ENCODE measurements at regions not wholly inside any gene's neighbourhood (a gene's known extent, or its start where the extent isn't known, plus 50 kb on each side); places are given as distances from the start of the nearest gene placed in this dataset.

- SMC1A ChIA-PET (ENCODE audit: uncharacterized antibody, unreplicated experiment), result no interaction called here
- WGBS (ENCODE audit: insufficient coverage, insufficient replicate concordance, low lambda C conversion rate, missing lambda C conversion rate), result 6% methylated on average over 1 of the region's 1 CpG
- RAD21 ChIA-PET (ENCODE audit: unreplicated experiment), result no interaction called here
- in situ Hi-C loops (cut with MboI) (no loop called here), intact Hi-C loops (cut with micrococcal nuclease; ENCODE audit: unreplicated experiment) (no loop called here)
- H3K4me2 ChIP-seq (ENCODE audit: control insufficient read depth, insufficient read depth), result no peak overlapping the region
- CTCF ChIA-PET, result no interaction called here
- peaks cover 0 to 3% of the 10 kb centered on the region in 2 experiments; a peak in 1 of 4 replicates for H3K27me3 ChIP-seq (replicated peaks in 1 of 2; ENCODE audit: control insufficient read depth in 2 of 2, insufficient read depth in 2 of 2, low read length in 1 of 2)
- TF ChIP-seq YY1 (IDR thresholded peaks at IDR 0.05; ENCODE audit: low read depth, low read length) (no peak), CTCF (IDR thresholded peaks at IDR 0.05 in 2 of 3, conservative IDR thresholded peaks at IDR 0.05 in 1 of 3; ENCODE audit: control insufficient read depth in 2 of 3, extremely low read depth in 1 of 3, insufficient read depth in 1 of 3, low read depth in 3 of 3, low read length in 3 of 3) (no peak), SIN3A (IDR thresholded peaks at IDR 0.05; ENCODE audit: low read depth, low read length) (no peak), MXI1 (IDR thresholded peaks at IDR 0.05; ENCODE audit: low read depth, low read length) (no peak)
- H3K79me2 ChIP-seq (ENCODE audit: control insufficient read depth, insufficient read depth, low read length), result no peaks in the 10 kb centered on the region
- H3K4me3 ChIP-seq, result no peak overlapping the region
- DNase-seq (ENCODE audit: low read depth, low spot score) (no peak), ATAC-seq (no peak), FAIRE-seq (no peak)
- POLR2A ChIA-PET, result interaction anchor here (0.7 kb wide), 1 partner anchor 76 kb away, joined by 3 read pairs; no protein-coding TSS in a partner anchor
- peaks cover 1% of the 10 kb centered on the region; the same call in 1 of the 3 replicates for H3K9me3 ChIP-seq (replicated peaks; ENCODE audit: control insufficient read depth, insufficient read depth, low read length)
- H3K36me3 ChIP-seq (ENCODE audit: control insufficient read depth in 2 of 2, insufficient read depth in 2 of 2, low read length in 1 of 2), result no peaks in the 10 kb centered on the region
- H3K4me1 ChIP-seq (ENCODE audit: control insufficient read depth, insufficient read depth, low read length), result no peaks in the 10 kb centered on the region
- H2AFZ ChIP-seq (ENCODE audit: control insufficient read depth, low read depth, low read length), result no peak overlapping the region
- no peaks in the 10 kb centered on the region for H4K20me1 ChIP-seq (ENCODE audit: control insufficient read depth, insufficient read depth)
- no peak overlapping the region for H3K9ac ChIP-seq (ENCODE audit: control insufficient read depth, insufficient read depth, low read length)
- no TSS peak for BruUV-seq (replicated peaks)
- no peak overlapping the region for H3K27ac ChIP-seq (ENCODE audit: control insufficient read depth, insufficient read depth)
Measured at GRCh38 chr11:34812905-34813576, 103.1 kb downstream of the APIP start.

GRCh38 chr11:34811858-34812257, 104.3 kb downstream of the APIP start:
- WGBS (ENCODE audit: insufficient coverage, insufficient replicate concordance, low lambda C conversion rate, missing lambda C conversion rate), result 32% methylated on average over 3 of the region's 3 CpGs
- Histone ChIP-seq H3K9ac (ENCODE audit: control insufficient read depth, insufficient read depth, low read length) (no peak overlapping the region), H3K27me3 (replicated peaks in 1 of 2; ENCODE audit: control insufficient read depth in 2 of 2, insufficient read depth in 2 of 2, low read length in 1 of 2) (peaks cover 0 to 3% of the 10 kb centered on the region in 2 experiments; a peak in 1 of 4 replicates), H3K4me1 (ENCODE audit: control insufficient read depth, insufficient read depth, low read length) (no peaks in the 10 kb centered on the region), H3K27ac (ENCODE audit: control insufficient read depth, insufficient read depth) (no peak overlapping the region), H4K20me1 (ENCODE audit: control insufficient read depth, insufficient read depth) (no peaks in the 10 kb centered on the region), H3K36me3 (ENCODE audit: control insufficient read depth in 2 of 2, insufficient read depth in 2 of 2, low read length in 1 of 2) (no peaks in the 10 kb centered on the region), H3K4me3 (no peak overlapping the region), H3K9me3 (replicated peaks; ENCODE audit: control insufficient read depth, insufficient read depth, low read length) (no peaks in the 10 kb centered on the region; the same call in 2 of the 3 replicates), H3K4me2 (ENCODE audit: control insufficient read depth, insufficient read depth) (no peak overlapping the region), H2AFZ (ENCODE audit: control insufficient read depth, low read depth, low read length) (no peak overlapping the region), H3K79me2 (ENCODE audit: control insufficient read depth, insufficient read depth, low read length) (no peaks in the 10 kb centered on the region)
- no peak for FAIRE-seq
- intact Hi-C loops (cut with micrococcal nuclease; ENCODE audit: unreplicated experiment), result no loop called here
- no peak for ATAC-seq
- SMC1A ChIA-PET (ENCODE audit: uncharacterized antibody, unreplicated experiment), result no interaction called here
- DNase-seq (ENCODE audit: low read depth, low spot score), result no peak
- in situ Hi-C loops (cut with MboI), result no loop called here
- RAD21 ChIA-PET (ENCODE audit: unreplicated experiment), result no interaction called here
- CTCF ChIA-PET, result no interaction called here
- POLR2A ChIA-PET, result no interaction called here
- no TSS peak for BruUV-seq (replicated peaks)
- TF ChIP-seq TCF12 (IDR thresholded peaks at IDR 0.05; ENCODE audit: low read depth, low read length) (no peak), RELB (IDR thresholded peaks at IDR 0.05; ENCODE audit: low read depth) (no peak), E2F4 (IDR thresholded peaks at IDR 0.05; ENCODE audit: low read depth, low read length) (no peak), MYB (IDR thresholded peaks at IDR 0.05; ENCODE audit: borderline replicate concordance, low read depth, low read length) (no peak)

Data from GM12878 (cell line).